EL (cell line): ENCODE measurements at regions not wholly inside any gene's neighbourhood (a gene's known extent, or its start where the extent isn't known, plus 50 kb on each side); places are given as distances from the start of the nearest gene placed in this dataset.

Experiments used
- DNase-seq: peaks from one replicate; pipeline ENCODE4 v3.0.0-alpha.2; 2016

- no peak for DNase-seq
Measured at GRCh38 chr14:96931751-96932150, 134.6 kb downstream of the VRK1 start.

DNA sequence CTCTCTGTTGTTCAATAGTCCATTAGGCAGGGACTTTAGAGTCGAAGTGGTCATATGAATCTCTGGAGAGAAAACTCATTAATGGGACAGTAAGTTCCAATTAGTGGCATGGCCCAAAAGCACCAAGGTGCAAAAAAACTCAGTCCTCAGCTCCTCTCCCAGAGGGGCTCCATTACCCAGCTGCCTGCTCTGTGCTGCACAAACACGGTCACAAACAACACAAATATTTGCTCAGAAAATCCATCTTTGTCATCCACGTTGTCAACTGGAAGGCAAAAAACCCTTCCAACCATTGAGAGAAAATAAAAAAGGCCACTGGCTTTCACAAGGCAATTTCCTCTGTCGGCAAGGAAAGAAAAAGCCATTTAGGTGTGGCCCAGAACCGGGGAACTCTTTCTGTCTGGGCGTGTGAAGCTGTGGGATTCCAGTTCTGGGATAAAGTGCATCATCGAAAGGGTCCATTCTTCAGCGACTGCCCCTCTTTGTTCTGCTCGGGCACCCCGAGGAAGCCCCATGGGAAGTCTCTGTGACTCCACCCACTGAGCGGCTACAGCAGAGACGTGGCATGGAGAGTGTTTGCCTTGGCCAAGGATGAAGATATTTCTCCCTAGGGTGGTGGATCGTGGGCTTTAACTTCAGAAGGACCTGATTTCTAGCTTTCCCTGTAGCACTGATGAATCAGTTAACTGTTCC is 137.6 kb downstream of the VRK1 start:
- DNase-seq = no peak

GRCh38 chr14:96938946-96939345 is 141.8 kb downstream of the VRK1 start:
- no peak for DNase-seq

DNA sequence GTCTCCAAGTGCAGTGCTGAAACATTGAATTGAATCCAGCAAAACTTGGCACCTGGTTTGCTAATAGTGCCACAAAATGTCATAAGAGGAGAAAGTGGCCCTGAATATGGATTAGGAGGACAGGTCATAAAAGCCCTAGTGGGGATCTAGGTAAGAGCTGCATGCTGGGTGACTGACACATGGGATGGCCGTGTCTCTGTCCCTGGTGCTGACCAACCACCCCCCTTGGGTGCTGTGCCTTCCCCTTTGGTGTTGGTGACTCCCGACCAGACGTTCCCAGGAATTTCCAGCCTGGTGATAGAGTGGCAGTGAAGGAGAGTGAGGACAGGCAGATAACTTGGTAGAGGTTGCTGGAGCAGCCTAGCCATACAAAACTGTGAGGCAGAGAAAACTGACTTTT is 142.8 kb downstream of the VRK1 start:
- no peak for DNase-seq

GRCh38 chr14:96944297-96944696 is 147.1 kb downstream of the VRK1 start:
- no peak for DNase-seq

GRCh38 chr14:96945721-96946120 is 148.5 kb downstream of the VRK1 start:
- DNase-seq = no peak

GRCh38 chr14:96949594-96949993 is 152.4 kb downstream of the VRK1 start:
- DNase-seq = no peak

DNA sequence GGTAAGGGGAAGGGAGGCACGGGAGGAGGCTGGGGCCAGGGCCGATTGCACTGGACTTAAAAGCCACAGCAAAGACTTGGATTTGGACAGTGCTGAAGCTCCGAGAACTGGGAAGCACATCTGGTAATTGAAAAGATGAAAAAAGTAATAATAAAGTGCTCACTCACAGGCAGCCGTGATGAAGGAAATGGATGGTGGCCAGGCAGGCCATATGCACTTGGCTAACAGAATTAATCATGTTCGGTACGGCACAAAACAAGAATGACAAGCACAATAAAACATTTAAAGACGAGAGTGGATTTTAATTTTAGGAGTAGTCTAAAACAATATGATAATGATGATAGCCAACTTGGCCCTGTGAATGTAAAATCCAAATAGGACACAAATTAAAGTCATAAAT is 154.3 kb downstream of the VRK1 start:
- no peak for DNase-seq

- no peak for DNase-seq
Measured at GRCh38 chr14:96953087-96953874, 156.1 kb downstream of the VRK1 start.

- no peak for DNase-seq
Measured at GRCh38 chr14:96953875-96954185, 156.6 kb downstream of the VRK1 start.

GRCh38 chr14:96956464-96957239 is 159.5 kb downstream of the VRK1 start:
- DNase-seq = no peak

GRCh38 chr14:96958057-96958456 is 160.9 kb downstream of the VRK1 start:
- DNase-seq = no peak

DNA sequence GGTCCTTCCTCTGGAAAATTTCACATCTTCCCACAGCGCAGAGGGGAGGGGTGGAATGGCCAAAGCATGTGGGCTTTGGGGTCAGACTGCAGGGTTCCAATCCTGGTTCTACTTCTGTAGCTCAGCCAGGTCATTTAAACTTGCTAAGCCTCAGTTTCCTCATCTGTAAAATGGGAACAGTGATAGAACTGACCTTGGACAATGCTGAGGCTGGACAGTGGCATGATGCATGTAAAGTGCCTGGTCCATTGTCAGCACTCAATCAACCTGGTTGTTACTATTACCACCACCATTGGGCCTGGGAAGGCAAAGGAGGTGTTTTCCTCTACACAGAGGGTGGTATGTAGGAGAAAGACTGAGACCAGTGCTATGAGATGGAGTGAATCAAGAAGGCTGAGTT is 162.8 kb downstream of the VRK1 start:
- no peak for DNase-seq

GRCh38 chr14:96960598-96961116 is 163.5 kb downstream of the VRK1 start:
- DNase-seq = no peak

DNA sequence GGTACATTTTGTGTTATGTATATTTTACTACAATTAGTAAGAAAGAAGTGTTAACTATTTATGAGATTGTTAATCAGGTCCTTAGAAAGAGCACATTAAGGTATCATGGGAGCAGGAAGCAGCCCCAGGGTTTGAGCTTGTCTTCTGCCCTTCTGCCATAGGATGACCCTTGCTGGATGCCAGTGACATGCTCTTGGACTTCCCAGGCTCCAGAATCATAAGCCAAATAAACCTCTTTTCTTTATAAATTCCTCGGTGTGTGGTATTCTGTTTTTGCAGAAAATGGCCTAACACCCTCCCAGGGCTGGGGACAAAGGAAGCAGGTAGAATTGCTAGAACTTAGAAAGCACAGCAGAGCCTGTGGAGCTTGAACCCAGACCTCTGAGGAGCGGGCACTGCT is 164.7 kb downstream of the VRK1 start:
- no peak for DNase-seq

- no peak for DNase-seq
Measured at GRCh38 chr14:96962337-96962736, 165.2 kb downstream of the VRK1 start.

DNA sequence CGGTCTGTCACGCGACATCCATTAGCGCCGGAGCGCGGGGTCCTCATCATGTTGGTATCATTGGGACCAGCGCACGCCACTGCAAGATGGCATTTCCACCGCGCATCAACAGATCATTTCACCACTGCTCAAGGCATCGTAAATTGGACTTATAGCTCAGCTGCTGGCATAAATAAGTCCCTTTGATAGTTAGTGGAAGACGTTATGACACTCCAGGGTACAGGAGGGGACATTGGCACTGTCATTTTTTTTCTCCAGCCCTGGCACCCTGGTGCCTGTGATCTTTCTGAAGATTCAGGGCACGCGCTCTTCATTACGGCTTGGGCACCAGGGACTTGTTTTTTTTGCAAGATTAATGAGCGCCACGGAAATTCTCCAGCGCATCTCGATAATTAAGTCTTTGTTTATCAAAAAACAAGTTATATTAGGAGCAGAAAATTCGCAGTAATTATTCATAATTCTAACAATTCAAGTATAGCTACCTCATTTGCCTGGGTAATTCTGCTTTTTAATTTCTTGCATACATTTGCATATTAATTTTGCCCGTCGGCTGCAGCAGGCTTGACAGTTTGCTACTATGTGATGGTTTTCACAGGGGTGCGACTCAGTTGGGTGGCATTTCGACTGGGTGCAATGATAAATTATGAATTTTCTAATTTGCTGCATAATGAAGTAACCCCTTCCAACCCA is 167.7 kb downstream of the VRK1 start:
- no peak for DNase-seq

GRCh38 chr14:96965885-96966595 is 168.9 kb downstream of the VRK1 start:
- DNase-seq = no peak

DNA sequence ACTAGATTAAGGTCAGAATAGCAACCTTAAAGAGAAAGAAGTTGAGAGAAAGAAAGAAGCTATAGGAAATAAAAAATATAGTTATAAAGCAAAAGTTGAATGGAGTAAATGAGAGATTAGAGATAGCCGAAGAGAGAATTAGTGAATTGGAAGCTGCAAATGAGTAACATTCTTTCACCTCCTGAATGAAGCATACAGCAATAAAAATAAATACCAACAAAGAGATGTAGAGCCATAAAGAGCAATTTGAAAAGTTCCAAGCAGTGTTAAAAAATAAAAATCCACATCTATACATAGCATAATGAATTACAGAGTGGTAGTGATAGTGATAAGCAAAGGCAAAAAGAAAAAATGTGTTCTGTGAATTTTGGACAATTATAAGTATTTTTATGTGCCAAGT is 177.9 kb downstream of the VRK1 start:
- no peak for DNase-seq

- no peak for DNase-seq
Measured at GRCh38 chr14:96978525-96979272, 181.5 kb downstream of the VRK1 start.

GRCh38 chr14:96979611-96980074 is 182.5 kb downstream of the VRK1 start:
- DNase-seq = no peak

DNA sequence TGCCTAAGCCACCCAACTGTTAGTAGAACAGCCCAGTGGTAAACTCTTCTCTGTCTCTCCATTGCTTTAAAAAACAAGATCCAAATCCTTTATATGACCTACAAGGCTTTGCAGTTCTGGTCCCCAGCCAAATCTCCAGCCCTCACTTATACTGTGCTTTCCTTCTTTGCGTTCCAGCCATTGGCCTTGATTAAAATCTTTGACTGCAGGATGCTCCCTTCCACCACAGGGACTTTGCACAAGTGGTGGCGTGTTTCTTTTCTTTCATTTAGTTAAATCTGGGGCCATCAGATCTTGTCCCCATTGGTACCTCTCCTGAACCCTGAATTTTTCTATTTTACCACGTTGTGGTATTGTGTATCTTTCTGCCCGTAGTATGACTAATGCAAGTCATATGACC is 183.7 kb downstream of the VRK1 start:
- no peak for DNase-seq
